Lower leg skin (tissue), 3 donors: ENCODE measurements at regions not wholly inside any gene's neighbourhood (a gene's known extent, or its start where the extent isn't known, plus 50 kb on each side); places are given as distances from the start of the nearest gene placed in this dataset.

Experiments
- CTCF ChIP-seq, 3 donors: fragments of 450-650 bp; IDR thresholded peaks; one replicate each; pipeline ENCODE4 v1.5.1; 2016; ENCODE audit warnings: antibody characterized with exemption in 3 of 3, mild to moderate bottlenecking in 3 of 3, moderate library complexity in 2 of 3
- POLR2A ChIP-seq, 2 donors: fragments of 450-650 bp; IDR thresholded peaks; one replicate each; pipeline ENCODE4 v1.6.1; 2016 to 2017; ENCODE audit warnings: antibody characterized with exemption in 2 of 2, mild to moderate bottlenecking in 1 of 2, moderate library complexity in 1 of 2

DNA sequence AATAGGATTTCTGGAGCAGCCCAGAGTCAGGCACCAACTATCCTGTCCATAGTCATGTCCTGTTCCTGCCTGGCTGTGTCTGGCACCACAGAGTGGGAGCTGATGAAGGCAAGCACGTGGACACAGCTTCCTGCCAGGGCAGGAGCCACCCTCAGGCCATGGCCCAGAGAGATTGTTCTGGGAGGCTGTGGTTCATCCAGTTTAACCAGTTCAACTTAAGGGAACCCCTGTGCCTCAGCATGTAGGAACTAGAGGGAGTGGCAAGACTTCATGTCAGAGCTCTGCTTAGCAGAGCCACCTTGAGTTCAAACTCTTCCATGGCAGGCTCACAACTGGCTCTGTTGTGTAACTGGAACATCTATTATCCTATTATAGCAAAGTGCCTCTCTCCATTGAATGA, 73.2 kb upstream of the NCKAP5 start:
- TF ChIP-seq CTCF (IDR thresholded peaks at IDR 0.05) (no peak), POLR2A (IDR thresholded peaks at IDR 0.05) (no peak)
